OCI-LY3 (cell line): ENCODE measurements at regions not wholly inside any gene's neighbourhood (a gene's known extent, or its start where the extent isn't known, plus 50 kb on each side); places are given as distances from the start of the nearest gene placed in this dataset.

Source experiments
- H2AFZ ChIP-seq: fragments of 200-600, 300-600 bp; shearing (Covaris generic); 2 replicates; pipeline ENCODE4 v1.6.0; 2014; ENCODE audit warnings: antibody characterized with exemption, low read depth, low read length
- H3K27ac ChIP-seq: fragments of 200-600, 300-600 bp; sonication (generic); 2 replicates; pipeline ENCODE4 v1.5.1; 2014; ENCODE audit warnings: mild to moderate bottlenecking, low read length, moderate library complexity, mixed read lengths
- H3K27me3 ChIP-seq: fragments of 200-600, 300-600 bp; sonication (generic); 2 replicates; pipeline ENCODE4 v1.6.1; 2014; ENCODE audit warnings: low read depth, low read length, mixed read lengths
- H3K36me3 ChIP-seq: fragments of 200-600, 300-600 bp; sonication (generic); replicated peaks from 2 replicates; pipeline ENCODE3; 2014; ENCODE audit warnings: low read depth, low read length, mixed read lengths
- H3K4me1 ChIP-seq: fragments of 300-600, 200-600 bp; sonication (generic); 2 replicates; pipeline ENCODE4 v1.6.1; 2014; ENCODE audit warnings: low read length, mixed read lengths
- H3K4me2 ChIP-seq: fragments of 200-600, 300-600 bp; sonication (generic); 2 replicates; pipeline ENCODE4 v1.6.1; 2014; ENCODE audit warnings: low read length, mixed read lengths
- H3K4me3 ChIP-seq: fragments of 300-600, 200-600 bp; sonication (generic); 2 replicates; pipeline ENCODE4 v1.5.1; 2014; ENCODE audit warnings: antibody characterized with exemption, mild to moderate bottlenecking, low read length, moderate library complexity
- H3K79me2 ChIP-seq: fragments of 300-600, 200-600 bp; shearing (Covaris generic); 2 replicates; pipeline ENCODE4 v1.6.1; 2014; ENCODE audit warnings: mild to moderate bottlenecking, low read length, mixed read lengths
- H3K9ac ChIP-seq: fragments of 300-600, 200-600 bp; shearing (Covaris generic); 2 replicates; pipeline ENCODE4 v1.6.0; 2014; ENCODE audit warnings: mild to moderate bottlenecking, low read length, moderate library complexity
- H3K9me3 ChIP-seq: fragments of 200-600, 300-600 bp; shearing (Covaris generic); 2 replicates; pipeline ENCODE4 v1.6.1; 2014; ENCODE audit warnings: low read length, mixed read lengths; ENCODE audit not compliant: insufficient read depth
- H4K20me1 ChIP-seq: fragments of 200-600, 300-600 bp; sonication (generic); 2 replicates; pipeline ENCODE4 v1.6.1; 2016; ENCODE audit warnings: low read length, mixed read lengths; ENCODE audit not compliant: insufficient read depth
- EZH2phosphoT487 ChIP-seq: fragments of 200-600 bp; shearing (Covaris generic); IDR thresholded peaks from 2 replicates; pipeline ENCODE4 v1.6.1; 2018; ENCODE audit warnings: antibody characterized with exemption, mixed run types, low read depth
- TF ChIP-seq, protein P1 (sequence below): fragments of 200-600, 300-600 bp; sonication (generic); IDR thresholded peaks from 2 replicates; pipeline ENCODE4 v1.5.1; 2014; ENCODE audit warnings: antibody characterized with exemption, low read length, low read depth

DNA sequence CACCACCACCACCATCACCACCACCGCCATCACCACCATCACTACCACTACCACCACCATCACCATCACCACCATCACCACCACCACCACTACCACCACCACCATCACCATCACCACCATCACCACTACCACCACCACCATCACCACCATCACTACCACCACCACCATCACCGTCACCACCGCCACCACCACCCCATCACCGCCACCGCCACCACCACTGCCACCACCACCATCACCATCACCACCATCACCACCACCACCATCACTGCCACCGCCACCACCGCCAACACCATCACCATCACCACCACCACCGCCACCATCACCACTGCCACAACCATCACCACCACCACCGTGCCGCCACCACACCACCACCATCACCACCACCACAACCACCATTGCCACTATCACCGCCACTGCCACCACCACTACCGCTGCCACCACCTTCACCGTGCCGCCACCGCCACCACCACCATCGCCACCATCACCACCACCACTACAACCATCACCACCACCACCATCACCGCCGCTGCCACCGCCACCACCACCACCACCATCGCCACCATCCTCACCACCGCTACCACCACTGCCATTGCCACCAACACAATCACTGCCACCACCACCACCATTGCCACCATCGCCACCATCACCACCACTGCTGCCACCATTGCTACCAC lies 1511.3 kb upstream of the AGA start:
- H3K79me2 ChIP-seq, result no peaks in the 10 kb centered on the region
- H3K36me3 ChIP-seq, result no peaks in the 10 kb centered on the region
- H3K9ac ChIP-seq, result no peak overlapping the region
- H3K27ac ChIP-seq, result no peak overlapping the region
- H3K4me3 ChIP-seq, result no peak overlapping the region
- no peak overlapping the region for H3K4me2 ChIP-seq
- H3K9me3 ChIP-seq, result no peaks in the 10 kb centered on the region
- H4K20me1 ChIP-seq, result no peaks in the 10 kb centered on the region
- no peak overlapping the region for H2AFZ ChIP-seq
- no peaks in the 10 kb centered on the region for H3K27me3 ChIP-seq
- no peaks in the 10 kb centered on the region for H3K4me1 ChIP-seq
- no peak for TF ChIP-seq EZH2phosphoT487
- TF ChIP-seq, protein P1, sequence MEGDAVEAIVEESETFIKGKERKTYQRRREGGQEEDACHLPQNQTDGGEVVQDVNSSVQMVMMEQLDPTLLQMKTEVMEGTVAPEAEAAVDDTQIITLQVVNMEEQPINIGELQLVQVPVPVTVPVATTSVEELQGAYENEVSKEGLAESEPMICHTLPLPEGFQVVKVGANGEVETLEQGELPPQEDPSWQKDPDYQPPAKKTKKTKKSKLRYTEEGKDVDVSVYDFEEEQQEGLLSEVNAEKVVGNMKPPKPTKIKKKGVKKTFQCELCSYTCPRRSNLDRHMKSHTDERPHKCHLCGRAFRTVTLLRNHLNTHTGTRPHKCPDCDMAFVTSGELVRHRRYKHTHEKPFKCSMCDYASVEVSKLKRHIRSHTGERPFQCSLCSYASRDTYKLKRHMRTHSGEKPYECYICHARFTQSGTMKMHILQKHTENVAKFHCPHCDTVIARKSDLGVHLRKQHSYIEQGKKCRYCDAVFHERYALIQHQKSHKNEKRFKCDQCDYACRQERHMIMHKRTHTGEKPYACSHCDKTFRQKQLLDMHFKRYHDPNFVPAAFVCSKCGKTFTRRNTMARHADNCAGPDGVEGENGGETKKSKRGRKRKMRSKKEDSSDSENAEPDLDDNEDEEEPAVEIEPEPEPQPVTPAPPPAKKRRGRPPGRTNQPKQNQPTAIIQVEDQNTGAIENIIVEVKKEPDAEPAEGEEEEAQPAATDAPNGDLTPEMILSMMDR, result no peak

DNA sequence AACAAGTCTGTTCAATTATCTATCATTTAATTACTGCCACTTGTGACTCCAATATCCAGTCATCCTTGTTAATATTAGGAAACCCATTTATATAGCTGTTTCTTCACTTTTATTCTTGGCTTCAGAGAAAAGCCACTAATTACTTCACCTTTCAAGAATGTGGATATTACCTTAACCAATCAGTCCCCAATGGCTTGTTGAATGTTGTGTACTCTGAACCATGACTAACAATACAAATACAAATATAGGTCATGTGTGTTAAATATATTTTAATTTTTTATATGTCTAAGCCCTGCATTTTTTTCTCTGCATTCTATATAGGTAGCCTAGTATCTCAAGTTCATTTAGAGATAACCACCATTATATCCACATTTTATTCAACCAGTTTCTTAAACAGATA lies 1513.4 kb upstream of the AGA start:
- no peak overlapping the region for H3K9ac ChIP-seq
- no peak overlapping the region for H3K4me3 ChIP-seq
- H2AFZ ChIP-seq, result no peak overlapping the region
- no peaks in the 10 kb centered on the region for H3K9me3 ChIP-seq
- TF ChIP-seq, protein P1, result no peak
- no peak for TF ChIP-seq EZH2phosphoT487
- no peaks in the 10 kb centered on the region for H4K20me1 ChIP-seq
- H3K36me3 ChIP-seq, result no peaks in the 10 kb centered on the region
- no peak overlapping the region for H3K4me2 ChIP-seq
- H3K79me2 ChIP-seq, result no peaks in the 10 kb centered on the region
- no peaks in the 10 kb centered on the region for H3K27me3 ChIP-seq
- no peak overlapping the region for H3K27ac ChIP-seq
- no peaks in the 10 kb centered on the region for H3K4me1 ChIP-seq

DNA sequence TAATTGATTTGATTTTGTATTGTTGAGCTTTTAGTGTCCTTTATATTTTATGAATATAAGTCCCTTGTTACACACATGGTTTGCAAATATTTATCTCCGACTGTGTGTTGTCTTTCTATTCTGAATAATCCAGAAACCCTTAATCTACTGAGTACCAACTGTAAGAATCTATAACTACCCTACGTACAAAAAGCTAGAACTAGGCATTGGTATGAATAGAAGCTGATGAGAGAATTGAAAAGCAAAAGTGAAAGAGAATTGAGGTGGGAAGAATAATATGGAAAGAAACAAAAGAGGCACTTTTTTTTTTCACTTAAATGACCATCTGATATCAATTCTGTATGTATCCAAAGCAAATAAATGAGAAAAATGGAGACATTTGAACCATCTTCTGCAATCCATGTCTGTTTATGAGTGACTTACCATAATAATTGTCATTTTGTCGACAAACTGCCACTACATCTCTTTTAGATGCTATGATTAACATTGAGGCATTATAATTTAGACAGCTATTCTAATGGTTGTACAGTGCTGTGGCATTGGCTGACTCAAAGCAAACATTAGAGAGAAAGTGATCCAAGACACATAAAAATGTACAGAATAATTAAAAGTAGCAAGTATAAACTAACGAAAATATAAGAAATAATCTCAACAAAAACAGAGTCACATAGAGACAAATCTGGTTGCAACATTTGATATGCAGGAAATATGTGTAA lies 1516.6 kb upstream of the AGA start:
- no peaks in the 10 kb centered on the region for H3K36me3 ChIP-seq
- no peaks in the 10 kb centered on the region for H3K4me1 ChIP-seq
- H3K79me2 ChIP-seq, result no peaks in the 10 kb centered on the region
- H2AFZ ChIP-seq, result 0 out of 2 replicates have a peak overlapping the region, but pooled peaks have one; percentile 16
- no peak overlapping the region for H3K9ac ChIP-seq
- no peaks in the 10 kb centered on the region for H3K9me3 ChIP-seq
- TF ChIP-seq, protein P1, result no peak
- TF ChIP-seq EZH2phosphoT487, result no peak
- no peak overlapping the region for H3K27ac ChIP-seq
- H3K4me3 ChIP-seq, result no peak overlapping the region
- no peaks in the 10 kb centered on the region for H4K20me1 ChIP-seq
- peak overlapping the region; percentile 23 for H3K4me2 ChIP-seq
- no peaks in the 10 kb centered on the region for H3K27me3 ChIP-seq

DNA sequence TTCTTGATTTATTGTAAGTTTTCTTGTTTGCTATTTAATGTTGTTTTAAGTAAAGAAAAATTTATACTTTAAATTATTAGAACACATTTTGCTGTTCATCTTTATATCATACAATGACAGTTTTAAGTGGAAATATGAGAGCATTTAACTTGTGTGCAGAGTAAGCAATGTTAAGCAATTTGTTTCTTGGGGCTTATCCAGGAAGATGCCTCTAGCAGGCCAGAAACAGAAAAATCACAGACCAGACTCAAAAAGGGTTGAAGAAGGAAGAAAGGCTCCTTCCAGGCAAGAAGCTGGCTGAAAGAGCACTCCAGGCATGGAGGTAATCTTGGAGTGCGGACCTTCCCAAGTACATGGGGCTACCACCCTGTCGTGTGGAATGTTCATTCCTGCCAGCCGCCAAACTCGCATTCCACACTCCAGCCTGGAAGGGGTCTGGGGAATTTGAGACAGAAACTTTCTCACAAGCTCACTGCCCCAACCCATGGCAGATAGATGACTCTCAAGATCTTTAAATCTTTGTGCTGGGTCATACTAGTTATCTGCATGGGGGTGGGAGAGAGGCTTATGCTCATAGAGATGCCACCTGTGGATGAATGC lies 1521.3 kb upstream of the AGA start:
- Histone ChIP-seq H4K20me1 (no peaks in the 10 kb centered on the region), H3K4me2 (no peak overlapping the region), H3K27me3 (no peaks in the 10 kb centered on the region), H3K79me2 (no peaks in the 10 kb centered on the region), H3K4me1 (no peaks in the 10 kb centered on the region), H3K9ac (no peak overlapping the region), H3K36me3 (no peaks in the 10 kb centered on the region), H3K4me3 (no peak overlapping the region), H3K9me3 (no peaks in the 10 kb centered on the region), H2AFZ (no peak overlapping the region), H3K27ac (no peak overlapping the region)
- no peak for TF ChIP-seq EZH2phosphoT487
- TF ChIP-seq, protein P1, result no peak
